IPS-15b (cell line): ENCODE measurements at regions not wholly inside any gene's neighbourhood (a gene's known extent, or its start where the extent isn't known, plus 50 kb on each side); places are given as distances from the start of the nearest gene placed in this dataset.
"Not testable (repeated sequence)": the region's sequence is repeated elsewhere in the genome, so short reads cannot be mapped to it uniquely, and the experiment has no call there.

Experiments used
- H3K27me3 ChIP-seq: one replicate; pipeline ENCODE4 v1.6.1; 2013; ENCODE audit warnings: low read length; ENCODE audit not compliant: control insufficient read depth, insufficient read depth
- H3K36me3 ChIP-seq: one replicate; pipeline ENCODE4 v1.6.1; 2013; ENCODE audit warnings: low read length; ENCODE audit not compliant: control insufficient read depth, insufficient read depth
- H3K4me1 ChIP-seq: one replicate; pipeline ENCODE4 v1.6.1; 2013; ENCODE audit warnings: mild to moderate bottlenecking, low read length; ENCODE audit not compliant: control insufficient read depth, insufficient read depth
- H3K4me3 ChIP-seq: one replicate; pipeline ENCODE4 v1.5.1; 2013; ENCODE audit warnings: low read depth, low read length
- H3K9ac ChIP-seq: one replicate; pipeline ENCODE4 v1.6.1; 2013; ENCODE audit warnings: low read depth, mild to moderate bottlenecking, low read length
- H3K9me3 ChIP-seq: one replicate; pipeline ENCODE4 v1.6.1; 2013; ENCODE audit warnings: mild to moderate bottlenecking, low read length; ENCODE audit not compliant: control insufficient read depth, insufficient read depth

DNA sequence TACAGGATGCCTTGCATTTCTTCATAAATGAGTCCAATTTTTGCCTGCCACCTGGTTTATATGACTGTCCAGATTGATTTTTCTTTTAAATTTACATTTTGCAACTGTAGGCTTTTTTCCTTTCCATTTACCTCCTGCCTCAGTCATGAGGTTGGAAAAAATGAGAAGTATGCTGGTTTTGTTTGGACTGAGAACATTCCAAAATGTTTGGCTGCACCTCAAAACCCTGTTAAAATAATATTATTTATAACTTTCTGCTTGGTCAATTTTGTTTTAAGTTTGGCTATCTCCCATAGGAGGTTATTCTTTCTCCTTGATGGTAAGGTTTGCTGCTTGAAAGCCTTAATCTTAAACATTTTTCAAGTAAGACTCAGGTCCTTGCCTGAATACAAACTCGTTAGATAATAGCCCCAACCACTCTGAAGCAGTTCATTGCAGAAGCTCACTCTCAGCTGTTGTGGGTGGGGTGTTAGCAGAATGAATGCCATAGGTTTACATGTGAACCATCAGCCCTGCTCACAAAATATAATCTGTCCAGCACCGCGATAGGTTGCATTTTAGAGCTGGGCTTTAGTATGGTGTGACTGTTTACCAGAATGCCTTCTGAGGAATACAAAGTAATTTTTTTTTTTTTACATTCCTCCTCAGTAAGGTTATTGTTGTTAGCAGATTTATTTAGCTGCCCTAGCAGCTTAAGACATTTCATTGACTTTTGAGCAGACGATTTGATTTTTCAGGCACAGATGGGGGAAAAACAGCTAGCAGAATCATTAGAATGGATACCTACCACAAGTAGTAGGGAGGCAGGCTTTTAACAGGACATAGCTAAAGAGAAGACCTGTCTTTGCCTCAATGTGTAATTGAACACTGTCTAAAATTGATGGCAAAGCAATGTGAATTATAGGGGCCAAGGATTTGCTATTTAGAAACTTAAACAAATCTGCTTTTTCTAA lies 630.8 kb upstream of the KCNMB2 start:
- no peaks in the 10 kb centered on the region for H3K9me3 ChIP-seq
- H3K4me3 ChIP-seq = no peak overlapping the region

GRCh38 chr3:177906126-177906511 lies 630.1 kb upstream of the KCNMB2 start:
- no peak overlapping the region for H3K4me3 ChIP-seq
- H3K27me3 ChIP-seq = no peaks in the 10 kb centered on the region
- H3K9ac ChIP-seq = no peak overlapping the region
- peaks cover 3% of the 10 kb centered on the region for H3K4me1 ChIP-seq
- H3K36me3 ChIP-seq = no peaks in the 10 kb centered on the region
- no peaks in the 10 kb centered on the region for H3K9me3 ChIP-seq

More for the DNA sequence above, 630.8 kb upstream of the KCNMB2 start:
- no peaks in the 10 kb centered on the region for H3K27me3 ChIP-seq
- H3K36me3 ChIP-seq = no peaks in the 10 kb centered on the region
- peaks cover 3% of the 10 kb centered on the region for H3K4me1 ChIP-seq
- H3K9ac ChIP-seq = no peak overlapping the region

- Histone ChIP-seq H3K9ac (no peak overlapping the region), H3K4me3 (no peak overlapping the region), H3K36me3 (no peaks in the 10 kb centered on the region), H3K4me1 (peaks cover 3% of the 10 kb centered on the region), H3K9me3 (no peaks in the 10 kb centered on the region), H3K27me3 (no peaks in the 10 kb centered on the region)
Measured at GRCh38 chr3:177906578-177907229, 629.5 kb upstream of the KCNMB2 start.

DNA sequence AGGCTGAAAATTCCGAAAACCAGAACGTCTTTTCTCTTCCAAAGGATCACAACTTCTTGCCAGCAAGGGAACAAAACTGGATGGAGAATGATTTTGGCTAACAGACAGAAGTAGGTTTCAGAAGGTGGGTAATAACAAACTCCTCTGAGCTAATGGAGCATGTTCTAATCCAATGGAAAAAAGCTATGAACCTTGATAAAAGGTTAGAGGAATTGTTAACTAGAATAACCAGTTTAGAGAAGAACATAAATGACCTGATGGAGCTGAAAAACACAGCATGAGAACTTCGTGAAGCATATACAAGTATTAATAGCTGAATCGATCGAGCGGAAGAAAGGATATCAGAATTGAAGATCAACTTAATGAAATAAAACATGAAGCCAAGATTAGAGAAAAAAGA lies 626.7 kb upstream of the KCNMB2 start:
- not testable (repeated sequence) for H3K4me1 ChIP-seq, H3K36me3 ChIP-seq, H3K4me3 ChIP-seq, H3K27me3 ChIP-seq, H3K9ac ChIP-seq, H3K9me3 ChIP-seq

- no peak overlapping the region for H3K9ac ChIP-seq
- no peaks in the 10 kb centered on the region for H3K9me3 ChIP-seq
- peaks cover 4% of the 10 kb centered on the region for H3K36me3 ChIP-seq
- H3K4me1 ChIP-seq = no peaks in the 10 kb centered on the region
- no peak overlapping the region for H3K4me3 ChIP-seq
- H3K27me3 ChIP-seq = no peaks in the 10 kb centered on the region
Measured at GRCh38 chr3:177914224-177914623, 622.0 kb upstream of the KCNMB2 start.

- Histone ChIP-seq H3K4me3 (no peak overlapping the region), H3K9ac (no peak overlapping the region), H3K4me1 (no peaks in the 10 kb centered on the region), H3K36me3 (peaks cover 4% of the 10 kb centered on the region), H3K9me3 (no peaks in the 10 kb centered on the region), H3K27me3 (no peaks in the 10 kb centered on the region)
Measured at GRCh38 chr3:177916461-177916860, 619.8 kb upstream of the KCNMB2 start.

GRCh38 chr3:177917234-177917861 lies 618.9 kb upstream of the KCNMB2 start:
- no peaks in the 10 kb centered on the region for H3K4me1 ChIP-seq
- H3K27me3 ChIP-seq = no peaks in the 10 kb centered on the region
- H3K4me3 ChIP-seq = no peak overlapping the region
- no peaks in the 10 kb centered on the region for H3K9me3 ChIP-seq
- no peak overlapping the region for H3K9ac ChIP-seq
- H3K36me3 ChIP-seq = peaks cover 4% of the 10 kb centered on the region

- Histone ChIP-seq H3K36me3 (peaks cover 4% of the 10 kb centered on the region), H3K4me1 (no peaks in the 10 kb centered on the region), H3K9ac (no peak overlapping the region), H3K27me3 (no peaks in the 10 kb centered on the region), H3K4me3 (no peak overlapping the region), H3K9me3 (no peaks in the 10 kb centered on the region)
Measured at GRCh38 chr3:177921153-177921552, 615.1 kb upstream of the KCNMB2 start.

GRCh38 chr3:177924261-177924660 lies 612.0 kb upstream of the KCNMB2 start:
- Histone ChIP-seq H3K4me3 (no peak overlapping the region), H3K9ac (no peak overlapping the region), H3K9me3 (no peaks in the 10 kb centered on the region), H3K27me3 (no peaks in the 10 kb centered on the region), H3K4me1 (no peaks in the 10 kb centered on the region), H3K36me3 (no peaks in the 10 kb centered on the region)

GRCh38 chr3:177928172-177928873 lies 607.9 kb upstream of the KCNMB2 start:
- Histone ChIP-seq H3K36me3 (no peaks in the 10 kb centered on the region), H3K4me1 (no peaks in the 10 kb centered on the region), H3K4me3 (no peak overlapping the region), H3K9me3 (no peaks in the 10 kb centered on the region), H3K9ac (no peak overlapping the region), H3K27me3 (no peaks in the 10 kb centered on the region)

DNA sequence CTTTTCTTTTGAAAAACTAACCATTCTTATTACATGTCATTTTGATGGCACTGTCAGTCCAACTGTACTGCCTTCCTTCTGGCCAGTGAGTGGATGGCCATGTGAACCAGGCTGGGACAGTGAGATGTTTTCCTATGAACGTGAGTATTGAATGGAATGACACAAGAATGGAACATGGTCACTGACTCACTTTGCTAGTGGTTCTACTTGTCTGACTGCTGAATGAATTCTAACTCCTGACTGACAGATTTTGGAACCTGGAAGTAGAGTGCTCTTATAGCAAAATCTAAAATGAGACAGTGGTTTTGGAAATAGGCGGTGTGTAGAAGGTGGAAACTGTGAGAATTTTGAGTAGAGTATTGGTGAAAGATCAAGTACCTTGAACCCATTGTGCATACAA lies 606.9 kb upstream of the KCNMB2 start:
- no peak overlapping the region for H3K4me3 ChIP-seq
- H3K36me3 ChIP-seq = no peaks in the 10 kb centered on the region
- no peak overlapping the region for H3K9ac ChIP-seq
- H3K27me3 ChIP-seq = no peaks in the 10 kb centered on the region
- no peaks in the 10 kb centered on the region for H3K9me3 ChIP-seq
- no peaks in the 10 kb centered on the region for H3K4me1 ChIP-seq
